PFSK-1 (cell line): ENCODE measurements at regions not wholly inside any gene's neighbourhood (a gene's known extent, or its start where the extent isn't known, plus 50 kb on each side); places are given as distances from the start of the nearest gene placed in this dataset.

Experiments used
- FOXP2 ChIP-seq: optimal IDR thresholded peaks from 2 replicates; pipeline ENCODE3; 2011; ENCODE audit warnings: borderline replicate concordance, control low read depth, inconsistent platforms; ENCODE audit not compliant: insufficient read depth; ENCODE audit errors: extremely low read length, extremely low read depth
- POLR2AphosphoS5 ChIP-seq: IDR thresholded peaks from 2 replicates; pipeline ENCODE4 v1.6.1; 2012; ENCODE audit warnings: low read depth, mild to moderate bottlenecking, control low read depth, low read length, moderate library complexity
- REST ChIP-seq, 2 experiments: IDR thresholded peaks; 2 replicates each; pipeline versions ENCODE4 v1.6.1 to v1.8.0; 2011 to 2012; ENCODE audit warnings: low read depth in 2 of 2, low read length in 2 of 2, control low read depth in 1 of 2, inconsistent platforms in 1 of 2, mild to moderate bottlenecking in 1 of 2, moderate library complexity in 1 of 2; ENCODE audit not compliant: insufficient read depth in 1 of 2
- SIN3A ChIP-seq: IDR thresholded peaks from 2 replicates; pipeline ENCODE4 v1.6.1; 2012; ENCODE audit warnings: mild to moderate bottlenecking, low read length, moderate library complexity, borderline replicate concordance; ENCODE audit not compliant: insufficient read depth
- TAF1 ChIP-seq: IDR thresholded peaks from 2 replicates; pipeline ENCODE4 v1.6.1; 2012; ENCODE audit warnings: low read length, control low read depth, borderline replicate concordance; ENCODE audit not compliant: insufficient read depth

GRCh38 chr10:90138844-90139243 lies 437.5 kb downstream of the KIF20B start:
- TF ChIP-seq SIN3A (no peak), POLR2AphosphoS5 (no peak), TAF1 (no peak), REST (IDR thresholded peaks at IDR 0.05; ENCODE audit: insufficient read depth in 1 of 2, low read depth in 2 of 2, low read length in 2 of 2) (no peak), FOXP2 (no peak)

- TF ChIP-seq FOXP2 = no peak
- TF ChIP-seq SIN3A = no peak
- no peak for TF ChIP-seq POLR2AphosphoS5
- no peak for TF ChIP-seq TAF1
- no peak for TF ChIP-seq REST (IDR thresholded peaks at IDR 0.05; ENCODE audit: insufficient read depth in 1 of 2, low read depth in 2 of 2, low read length in 2 of 2)
Measured at GRCh38 chr10:90141791-90142190, 440.4 kb downstream of the KIF20B start.

- no peak for TF ChIP-seq REST (IDR thresholded peaks at IDR 0.05; ENCODE audit: insufficient read depth in 1 of 2, low read depth in 2 of 2, low read length in 2 of 2)
- no peak for TF ChIP-seq POLR2AphosphoS5
- no peak for TF ChIP-seq TAF1
- no peak for TF ChIP-seq SIN3A
- TF ChIP-seq FOXP2 = no peak
Measured at GRCh38 chr10:90143937-90144336, 442.5 kb downstream of the KIF20B start.

GRCh38 chr10:90148116-90148855 lies 446.9 kb downstream of the KIF20B start:
- TF ChIP-seq TAF1 = no peak
- no peak for TF ChIP-seq POLR2AphosphoS5
- no peak for TF ChIP-seq SIN3A
- no peak for TF ChIP-seq FOXP2
- TF ChIP-seq REST (IDR thresholded peaks at IDR 0.05; ENCODE audit: insufficient read depth in 1 of 2, low read depth in 2 of 2, low read length in 2 of 2) = no peak

GRCh38 chr10:90149563-90149962 lies 448.2 kb downstream of the KIF20B start:
- no peak for TF ChIP-seq POLR2AphosphoS5
- TF ChIP-seq TAF1 = no peak
- TF ChIP-seq SIN3A = no peak
- TF ChIP-seq FOXP2 = no peak
- TF ChIP-seq REST (IDR thresholded peaks at IDR 0.05; ENCODE audit: insufficient read depth in 1 of 2, low read depth in 2 of 2, low read length in 2 of 2) = no peak
